ENCODE measurements at regions not wholly inside any gene's neighbourhood (a gene's known extent, or its start where the extent isn't known, plus 50 kb on each side); places are given as distances from the start of the nearest gene placed in this dataset.

GRCh38 chr4:100019821-100020220 is 69.7 kb upstream of the H2AZ1 start:
- no CpG with 5 or more reads among the region's 1 CpG for WGBS (ENCODE audit: extremely low coverage, insufficient coverage, insufficient read length)
- H3K4me3 ChIP-seq (ENCODE audit: low read depth, low read length): no peak overlapping the region

DNA sequence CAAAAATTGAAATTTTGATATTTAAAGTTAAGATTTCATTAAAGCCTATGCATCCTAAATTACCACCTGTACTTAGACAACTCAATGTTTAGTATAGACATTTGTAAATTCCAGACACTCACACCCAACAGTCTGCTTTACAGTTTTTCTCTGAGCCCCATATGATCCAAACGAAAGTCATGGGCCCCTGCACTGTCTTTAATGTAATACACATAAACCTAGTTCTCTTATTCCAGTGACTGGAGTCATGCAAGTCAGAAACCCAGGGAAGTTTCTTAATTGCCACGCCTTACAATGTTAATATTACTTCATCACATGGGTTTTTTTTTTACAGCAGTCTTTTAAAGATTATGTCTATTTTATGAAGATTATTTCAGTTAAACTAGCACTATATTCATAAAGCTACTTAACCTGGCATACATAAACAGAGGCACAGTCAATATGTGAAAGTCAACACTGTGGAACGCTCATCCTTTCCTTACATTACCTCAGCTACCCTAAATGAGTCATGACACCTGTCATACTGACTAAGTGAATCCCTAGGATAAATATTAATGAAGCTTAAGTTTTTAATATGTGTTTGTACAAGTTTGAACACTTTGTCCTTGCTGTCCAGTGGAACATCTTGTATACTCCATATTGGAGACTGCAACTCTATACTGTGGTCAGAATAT is 67.7 kb upstream of the H2AZ1 start:
- Histone ChIP-seq H4K8ac (ENCODE audit: low read depth, low read length) (no peak overlapping the region), H4K12ac (ENCODE audit: low read depth, low read length) (no peak overlapping the region), H2AFZ (ENCODE audit: insufficient read depth, low read length, poor library complexity) (no peak overlapping the region), H3K79me2 (ENCODE audit: control insufficient read depth, insufficient read depth, low read length, poor library complexity) (no peaks in the 10 kb centered on the region), H2AK5ac (ENCODE audit: low read length) (no peak overlapping the region), H3K27me3 (ENCODE audit: insufficient read depth, low read length) (no peaks in the 10 kb centered on the region), H2BK120ac (ENCODE audit: insufficient read depth, low read length, poor library complexity) (no peak overlapping the region), H3K27ac (ENCODE audit: low read depth, low read length) (no peak overlapping the region), H3K9me3 (ENCODE audit: insufficient read depth, low read depth, low read length) (no peaks in the 10 kb centered on the region), H2BK5ac (ENCODE audit: low read depth, low read length, poor library complexity) (no peak overlapping the region), H3K79me1 (ENCODE audit: low read length) (no peaks in the 10 kb centered on the region), H3K18ac (ENCODE audit: low read length) (no peak overlapping the region), H3K4ac (ENCODE audit: low read depth, low read length) (no peak overlapping the region), H3K9ac (ENCODE audit: low read length) (no peak overlapping the region), H4K91ac (ENCODE audit: low read depth, low read length) (no peak overlapping the region), H3K4me1 (ENCODE audit: control insufficient read depth in 1 of 2, insufficient read depth in 2 of 2, low read length in 2 of 2) (no peaks in the 10 kb centered on the region), H3K23ac (ENCODE audit: low read length) (no peak overlapping the region), H3K4me3 (ENCODE audit: low read depth, low read length) (no peak overlapping the region), H3K14ac (ENCODE audit: low read length) (no peak overlapping the region), H3K4me2 (ENCODE audit: low read length) (no peak overlapping the region), H3K36me3 (ENCODE audit: control insufficient read depth in 1 of 2, insufficient read depth in 2 of 2, low read length in 2 of 2) (no peaks in the 10 kb centered on the region), H2BK12ac (ENCODE audit: low read length) (no peak overlapping the region)
- peak; percentile 23 to 63 for DNase-seq
- no CpG with 5 or more reads among the region's 3 CpGs for WGBS (ENCODE audit: extremely low coverage, insufficient coverage, insufficient read length)

More at GRCh38 chr4:100019821-100020220, 69.7 kb upstream of the H2AZ1 start:
- no peak overlapping the region for H2AK5ac ChIP-seq (ENCODE audit: low read length)
- no peak overlapping the region for H3K4me2 ChIP-seq (ENCODE audit: low read length)
- no peaks in the 10 kb centered on the region for H3K9me3 ChIP-seq (ENCODE audit: insufficient read depth, low read depth, low read length)
- no peak overlapping the region for H3K14ac ChIP-seq (ENCODE audit: low read length)
- H3K27me3 ChIP-seq (ENCODE audit: insufficient read depth, low read length): no peaks in the 10 kb centered on the region
- no peak for DNase-seq
- no peak overlapping the region for H2BK12ac ChIP-seq (ENCODE audit: low read length)
- no peaks in the 10 kb centered on the region for H3K4me1 ChIP-seq (ENCODE audit: control insufficient read depth in 1 of 2, insufficient read depth in 2 of 2, low read length in 2 of 2)
- no peak overlapping the region for H3K9ac ChIP-seq (ENCODE audit: low read length)
- no peaks in the 10 kb centered on the region for H3K36me3 ChIP-seq (ENCODE audit: control insufficient read depth in 1 of 2, insufficient read depth in 2 of 2, low read length in 2 of 2)
- no peak overlapping the region for H4K91ac ChIP-seq (ENCODE audit: low read depth, low read length)
- H3K79me2 ChIP-seq (ENCODE audit: control insufficient read depth, insufficient read depth, low read length, poor library complexity): no peaks in the 10 kb centered on the region
- H3K18ac ChIP-seq (ENCODE audit: low read length): no peak overlapping the region
- no peak overlapping the region for H2AFZ ChIP-seq (ENCODE audit: insufficient read depth, low read length, poor library complexity)
- H3K27ac ChIP-seq (ENCODE audit: low read depth, low read length): no peak overlapping the region
- H3K79me1 ChIP-seq (ENCODE audit: low read length): no peaks in the 10 kb centered on the region
- H4K12ac ChIP-seq (ENCODE audit: low read depth, low read length): no peak overlapping the region
- H3K4ac ChIP-seq (ENCODE audit: low read depth, low read length): no peak overlapping the region
- no peak overlapping the region for H4K8ac ChIP-seq (ENCODE audit: low read depth, low read length)
- H2BK5ac ChIP-seq (ENCODE audit: low read depth, low read length, poor library complexity): no peak overlapping the region
- no peak overlapping the region for H2BK120ac ChIP-seq (ENCODE audit: insufficient read depth, low read length, poor library complexity)
- no peak overlapping the region for H3K23ac ChIP-seq (ENCODE audit: low read length)

DNA sequence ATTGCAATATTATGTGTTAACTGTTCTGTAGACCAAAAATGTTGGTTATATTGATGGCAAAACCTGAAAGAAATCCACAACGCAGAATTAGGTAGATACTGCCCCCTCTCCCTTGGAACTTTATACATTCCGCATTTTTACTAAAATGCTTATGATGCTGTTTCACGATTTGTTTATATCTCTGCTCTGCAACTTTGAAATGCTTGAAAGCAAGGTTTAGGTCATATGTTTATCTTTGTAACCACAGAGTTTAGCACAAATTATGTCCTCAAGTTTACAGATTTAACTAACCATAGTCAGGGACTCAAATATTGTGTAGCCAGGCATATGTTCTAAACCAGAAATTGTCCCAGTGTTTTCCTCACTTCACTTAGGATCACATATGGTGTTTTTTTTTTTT is 66.1 kb upstream of the H2AZ1 start:
- no peaks in the 10 kb centered on the region for H3K79me2 ChIP-seq (ENCODE audit: control insufficient read depth, insufficient read depth, low read length, poor library complexity)
- no peak overlapping the region for H2AFZ ChIP-seq (ENCODE audit: insufficient read depth, low read length, poor library complexity)
- H2BK12ac ChIP-seq (ENCODE audit: low read length): no peak overlapping the region
- H3K23ac ChIP-seq (ENCODE audit: low read length): no peak overlapping the region
- H3K18ac ChIP-seq (ENCODE audit: low read length): no peak overlapping the region
- no CpG with 5 or more reads among the region's 3 CpGs for WGBS (ENCODE audit: extremely low coverage, insufficient coverage, insufficient read length)
- H3K36me3 ChIP-seq (ENCODE audit: control insufficient read depth in 1 of 2, insufficient read depth in 2 of 2, low read length in 2 of 2): no peaks in the 10 kb centered on the region
- no peaks in the 10 kb centered on the region for H3K4me1 ChIP-seq (ENCODE audit: control insufficient read depth in 1 of 2, insufficient read depth in 2 of 2, low read length in 2 of 2)
- no peak overlapping the region for H3K27ac ChIP-seq (ENCODE audit: low read depth, low read length)
- H4K91ac ChIP-seq (ENCODE audit: low read depth, low read length): no peak overlapping the region
- H4K12ac ChIP-seq (ENCODE audit: low read depth, low read length): no peak overlapping the region
- H2BK120ac ChIP-seq (ENCODE audit: insufficient read depth, low read length, poor library complexity): no peak overlapping the region
- H2AK5ac ChIP-seq (ENCODE audit: low read length): no peak overlapping the region
- H3K4ac ChIP-seq (ENCODE audit: low read depth, low read length): no peak overlapping the region
- H3K14ac ChIP-seq (ENCODE audit: low read length): no peak overlapping the region
- H2BK5ac ChIP-seq (ENCODE audit: low read depth, low read length, poor library complexity): no peak overlapping the region
- no peak overlapping the region for H3K4me2 ChIP-seq (ENCODE audit: low read length)
- no peak overlapping the region for H4K8ac ChIP-seq (ENCODE audit: low read depth, low read length)
- H3K79me1 ChIP-seq (ENCODE audit: low read length): no peaks in the 10 kb centered on the region
- H3K4me3 ChIP-seq (ENCODE audit: low read depth, low read length): no peak overlapping the region
- H3K9me3 ChIP-seq (ENCODE audit: insufficient read depth, low read depth, low read length): no peaks in the 10 kb centered on the region
- no peak overlapping the region for H3K9ac ChIP-seq (ENCODE audit: low read length)
- no peak for DNase-seq
- H3K27me3 ChIP-seq (ENCODE audit: insufficient read depth, low read length): no peaks in the 10 kb centered on the region

- Histone ChIP-seq H3K23ac (ENCODE audit: low read length) (no peak overlapping the region), H4K8ac (ENCODE audit: low read depth, low read length) (no peak overlapping the region), H2BK5ac (ENCODE audit: low read depth, low read length, poor library complexity) (no peak overlapping the region), H3K27me3 (ENCODE audit: insufficient read depth, low read length) (no peaks in the 10 kb centered on the region), H3K4me1 (ENCODE audit: control insufficient read depth in 1 of 2, insufficient read depth in 2 of 2, low read length in 2 of 2) (no peaks in the 10 kb centered on the region), H3K4me3 (ENCODE audit: low read depth, low read length) (no peak overlapping the region), H3K14ac (ENCODE audit: low read length) (no peak overlapping the region), H2AK5ac (ENCODE audit: low read length) (no peak overlapping the region), H3K9me3 (ENCODE audit: insufficient read depth, low read depth, low read length) (no peaks in the 10 kb centered on the region), H3K27ac (ENCODE audit: low read depth, low read length) (no peak overlapping the region), H3K18ac (ENCODE audit: low read length) (no peak overlapping the region), H2AFZ (ENCODE audit: insufficient read depth, low read length, poor library complexity) (no peak overlapping the region), H4K91ac (ENCODE audit: low read depth, low read length) (no peak overlapping the region), H3K4ac (ENCODE audit: low read depth, low read length) (no peak overlapping the region), H3K9ac (ENCODE audit: low read length) (no peak overlapping the region), H3K4me2 (ENCODE audit: low read length) (no peak overlapping the region), H2BK12ac (ENCODE audit: low read length) (no peak overlapping the region), H4K12ac (ENCODE audit: low read depth, low read length) (no peak overlapping the region), H3K79me2 (ENCODE audit: control insufficient read depth, insufficient read depth, low read length, poor library complexity) (no peaks in the 10 kb centered on the region), H3K36me3 (ENCODE audit: control insufficient read depth in 1 of 2, insufficient read depth in 2 of 2, low read length in 2 of 2) (no peaks in the 10 kb centered on the region), H2BK120ac (ENCODE audit: insufficient read depth, low read length, poor library complexity) (no peak overlapping the region), H3K79me1 (ENCODE audit: low read length) (no peaks in the 10 kb centered on the region)
- no CpG with 5 or more reads among the region's 3 CpGs for WGBS (ENCODE audit: extremely low coverage, insufficient coverage, insufficient read length)
- DNase-seq: peak in 1 of 2 donors; percentile 56
Measured at GRCh38 chr4:100014616-100015015, 64.5 kb upstream of the H2AZ1 start.

Measured in trophoblast cell (in vitro differentiated cells and primary cell).